ENCODE measurements at regions not wholly inside any gene's neighbourhood (a gene's known extent, or its start where the extent isn't known, plus 50 kb on each side); places are given as distances from the start of the nearest gene placed in this dataset.

DNA sequence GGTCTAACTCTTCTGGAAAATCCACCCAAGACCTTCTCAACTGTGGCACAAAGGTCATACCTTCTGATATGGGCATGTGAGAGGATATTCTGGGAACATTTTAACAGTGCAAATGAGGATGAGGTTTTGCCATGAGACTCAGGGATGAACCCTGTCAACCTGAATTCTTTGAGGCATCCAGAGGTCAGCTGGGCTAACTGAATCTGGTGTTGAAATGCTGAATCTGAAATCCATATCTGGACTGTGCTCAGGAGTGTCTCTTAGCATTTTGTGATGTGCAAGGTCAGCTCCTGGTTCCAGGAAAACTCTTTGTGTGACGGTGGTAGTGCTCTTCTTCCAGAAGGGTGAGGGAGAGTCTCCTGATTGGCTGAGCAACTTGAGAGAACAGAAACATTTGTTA, 276.0 kb upstream of the SALL1 start:
- no peak overlapping the region for H3K4me3 ChIP-seq (ENCODE audit: low read length in 2 of 2)
- H3K9me3 Mint-ChIP-seq, result peaks cover 1 to 30% (median 12%) of the 10 kb centered on the region in 8 donors
- ChIA-PET CTCF (ENCODE audit: partially characterized antibody) (no interaction called here), POLR2A (ENCODE audit: partially characterized antibody) (no interaction called here)
- no peaks in the 10 kb centered on the region for H3K36me3 ChIP-seq (ENCODE audit: insufficient read depth, low read length)
- no peak overlapping the region for H3K27ac Mint-ChIP-seq
- H3K27me3 ChIP-seq (ENCODE audit: insufficient read depth, low read length), result no peaks in the 10 kb centered on the region
- no peak overlapping the region for H3K27ac ChIP-seq (ENCODE audit: low read depth, low read length)
- H3K9me3 ChIP-seq (ENCODE audit: control insufficient read depth in 1 of 2, low read length in 2 of 2), result no peaks in the 10 kb centered on the region
- intact Hi-C loops (cut with micrococcal nuclease), result no loop called here
- no peak for DNase-seq
- H3K4me1 Mint-ChIP-seq, result no peaks in the 10 kb centered on the region
- H3K4me3 Mint-ChIP-seq, result no peak overlapping the region
- no peaks in the 10 kb centered on the region for H3K27me3 Mint-ChIP-seq
- no peaks in the 10 kb centered on the region for H3K36me3 Mint-ChIP-seq
- no peaks in the 10 kb centered on the region for H3K4me1 ChIP-seq (ENCODE audit: insufficient read depth, low read length)

DNA sequence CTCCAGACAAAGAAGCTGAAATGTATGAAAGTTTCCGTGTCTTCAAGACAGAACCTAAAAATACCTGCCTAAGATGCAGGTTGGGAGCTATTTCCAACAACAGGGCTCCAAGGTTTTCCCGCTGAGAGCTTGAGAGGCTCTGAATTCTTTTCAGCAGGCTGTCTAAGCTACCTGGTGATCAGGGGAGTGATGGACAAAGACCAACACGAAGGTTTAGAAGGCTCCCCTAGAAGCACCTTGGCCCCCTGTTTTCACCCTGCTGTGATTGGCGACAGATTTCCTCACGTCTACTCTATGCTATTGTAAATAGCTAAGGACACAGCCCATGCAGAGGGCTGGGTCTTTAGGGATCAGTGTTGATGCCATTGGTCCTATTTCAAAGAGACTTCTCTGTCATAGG, 275.2 kb upstream of the SALL1 start:
- Mint-ChIP-seq H3K27me3 (no peaks in the 10 kb centered on the region), H3K4me1 (no peaks in the 10 kb centered on the region), H3K9me3 (peaks cover 1 to 24% (median 10%) of the 10 kb centered on the region in 8 donors), H3K36me3 (no peaks in the 10 kb centered on the region), H3K4me3 (no peak overlapping the region), H3K27ac (no peak overlapping the region)
- H3K27me3 ChIP-seq (ENCODE audit: insufficient read depth, low read length), result no peaks in the 10 kb centered on the region
- POLR2A ChIA-PET (ENCODE audit: partially characterized antibody), result no interaction called here
- no peak overlapping the region for H3K4me3 ChIP-seq (ENCODE audit: low read length in 2 of 2)
- intact Hi-C loops (cut with micrococcal nuclease), result no loop called here
- no peak for DNase-seq
- CTCF ChIA-PET (ENCODE audit: partially characterized antibody), result no interaction called here
- H3K4me1 ChIP-seq (ENCODE audit: insufficient read depth, low read length), result no peaks in the 10 kb centered on the region
- H3K9me3 ChIP-seq (ENCODE audit: control insufficient read depth in 1 of 2, low read length in 2 of 2), result no peaks in the 10 kb centered on the region
- no peaks in the 10 kb centered on the region for H3K36me3 ChIP-seq (ENCODE audit: insufficient read depth, low read length)
- H3K27ac ChIP-seq (ENCODE audit: low read depth, low read length), result no peak overlapping the region

DNA sequence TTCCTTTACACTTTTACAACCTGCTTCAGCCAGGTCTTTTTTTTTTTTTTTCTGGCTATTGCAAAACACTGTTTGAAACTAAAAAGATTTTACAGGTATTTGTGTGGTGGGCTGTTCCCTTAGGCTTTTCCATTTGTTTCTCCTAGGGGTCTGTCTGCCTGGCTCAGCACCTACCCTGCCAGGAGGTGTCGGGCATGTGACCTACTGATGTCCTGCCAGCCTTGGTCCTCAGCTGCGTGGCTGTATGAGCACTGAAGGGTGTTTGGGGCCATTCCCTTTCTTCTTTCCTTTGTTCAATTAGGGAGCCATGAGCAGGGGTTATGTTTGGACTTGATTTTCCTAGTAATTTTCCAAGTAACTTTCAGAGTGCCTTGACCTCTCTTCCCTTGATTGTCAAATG, 269.2 kb upstream of the SALL1 start:
- H3K9me3 Mint-ChIP-seq, result peaks cover 0 to 14% (median 4%) of the 10 kb centered on the region in 8 donors
- no peaks in the 10 kb centered on the region for H3K36me3 Mint-ChIP-seq
- no peaks in the 10 kb centered on the region for H3K36me3 ChIP-seq (ENCODE audit: insufficient read depth, low read length)
- no peaks in the 10 kb centered on the region for H3K4me1 Mint-ChIP-seq
- POLR2A ChIA-PET (ENCODE audit: partially characterized antibody), result no interaction called here
- no peak for DNase-seq
- H3K9me3 ChIP-seq (ENCODE audit: control insufficient read depth in 1 of 2, low read length in 2 of 2), result no peaks in the 10 kb centered on the region
- CTCF ChIA-PET (ENCODE audit: partially characterized antibody), result no interaction called here
- no peak overlapping the region for H3K27ac Mint-ChIP-seq
- no peaks in the 10 kb centered on the region for H3K27me3 ChIP-seq (ENCODE audit: insufficient read depth, low read length)
- no peaks in the 10 kb centered on the region for H3K4me1 ChIP-seq (ENCODE audit: insufficient read depth, low read length)
- no peak overlapping the region for H3K4me3 ChIP-seq (ENCODE audit: low read length in 2 of 2)
- H3K27ac ChIP-seq (ENCODE audit: low read depth, low read length), result no peak overlapping the region
- H3K4me3 Mint-ChIP-seq, result no peak overlapping the region
- intact Hi-C loops (cut with micrococcal nuclease), result no loop called here
- no peaks in the 10 kb centered on the region for H3K27me3 Mint-ChIP-seq

DNA sequence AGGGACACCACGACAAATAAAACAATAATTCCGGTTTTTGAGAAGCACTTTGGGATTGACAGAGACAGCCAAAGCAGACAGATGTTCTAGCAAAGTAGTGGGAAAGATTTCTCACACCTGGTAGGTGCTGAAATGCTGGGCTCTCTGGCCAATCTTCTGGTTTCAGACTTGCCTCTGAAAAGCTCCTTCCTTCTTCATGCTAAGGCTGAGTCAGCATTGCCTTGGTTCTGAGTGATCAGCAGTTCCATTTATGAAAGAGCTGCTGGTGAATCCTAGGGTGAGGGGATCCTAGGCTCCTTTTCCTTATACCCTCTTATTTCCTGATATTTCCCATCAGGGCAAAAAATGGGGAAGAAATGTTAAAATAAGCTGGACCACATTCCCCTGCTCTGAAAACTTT, 268.7 kb upstream of the SALL1 start:
- Histone ChIP-seq H3K4me1 (ENCODE audit: insufficient read depth, low read length) (no peaks in the 10 kb centered on the region), H3K9me3 (ENCODE audit: control insufficient read depth in 1 of 2, low read length in 2 of 2) (peaks cover 0 to under 1% of the 10 kb centered on the region in 2 donors), H3K27ac (ENCODE audit: low read depth, low read length) (no peak overlapping the region), H3K36me3 (ENCODE audit: insufficient read depth, low read length) (no peaks in the 10 kb centered on the region), H3K27me3 (ENCODE audit: insufficient read depth, low read length) (no peaks in the 10 kb centered on the region), H3K4me3 (ENCODE audit: low read length in 2 of 2) (no peak overlapping the region)
- Mint-ChIP-seq H3K36me3 (no peaks in the 10 kb centered on the region), H3K27me3 (no peaks in the 10 kb centered on the region), H3K4me3 (no peak overlapping the region), H3K4me1 (no peaks in the 10 kb centered on the region), H3K9me3 (peaks cover 0 to 12% (median 4%) of the 10 kb centered on the region in 8 donors), H3K27ac (no peak overlapping the region)
- intact Hi-C loops (cut with micrococcal nuclease), result no loop called here
- no peak for DNase-seq
- CTCF ChIA-PET (ENCODE audit: partially characterized antibody), result no interaction called here
- POLR2A ChIA-PET (ENCODE audit: partially characterized antibody), result no interaction called here

DNA sequence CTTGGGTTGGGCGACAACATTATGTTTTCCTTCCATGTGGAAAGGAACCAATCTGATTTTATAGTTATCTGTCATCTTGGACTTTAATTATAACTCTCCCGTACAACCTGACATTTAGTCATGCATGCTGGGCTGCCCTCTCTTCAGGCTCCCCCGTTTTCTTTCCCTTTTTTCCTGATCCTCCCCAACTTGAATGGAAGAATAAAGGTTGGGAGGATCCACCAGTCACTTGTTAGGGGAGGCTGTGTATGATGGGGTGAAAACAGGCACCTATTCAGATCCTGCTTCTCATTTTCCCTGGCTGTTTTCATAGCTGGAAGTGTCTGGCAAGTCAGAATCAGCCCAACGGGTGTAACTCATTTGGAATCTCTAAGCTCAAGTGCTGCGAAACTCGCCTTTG, 267.2 kb upstream of the SALL1 start:
- peaks cover 0 to 12% (median 6%) of the 10 kb centered on the region in 8 donors for H3K9me3 Mint-ChIP-seq
- intact Hi-C loops (cut with micrococcal nuclease), result no loop called here
- Histone ChIP-seq H3K9me3 (ENCODE audit: control insufficient read depth in 1 of 2, low read length in 2 of 2) (peaks cover 0 to 3% of the 10 kb centered on the region in 2 donors), H3K36me3 (ENCODE audit: insufficient read depth, low read length) (no peaks in the 10 kb centered on the region), H3K27me3 (ENCODE audit: insufficient read depth, low read length) (no peaks in the 10 kb centered on the region), H3K4me1 (ENCODE audit: insufficient read depth, low read length) (no peaks in the 10 kb centered on the region), H3K4me3 (ENCODE audit: low read length in 2 of 2) (no peak overlapping the region), H3K27ac (ENCODE audit: low read depth, low read length) (no peak overlapping the region)
- no peaks in the 10 kb centered on the region for H3K4me1 Mint-ChIP-seq
- no peak overlapping the region for H3K27ac Mint-ChIP-seq
- CTCF ChIA-PET (ENCODE audit: partially characterized antibody), result no interaction called here
- no peaks in the 10 kb centered on the region for H3K27me3 Mint-ChIP-seq
- POLR2A ChIA-PET (ENCODE audit: partially characterized antibody), result no interaction called here
- no peak overlapping the region for H3K4me3 Mint-ChIP-seq
- no peaks in the 10 kb centered on the region for H3K36me3 Mint-ChIP-seq
- no peak for DNase-seq

DNA sequence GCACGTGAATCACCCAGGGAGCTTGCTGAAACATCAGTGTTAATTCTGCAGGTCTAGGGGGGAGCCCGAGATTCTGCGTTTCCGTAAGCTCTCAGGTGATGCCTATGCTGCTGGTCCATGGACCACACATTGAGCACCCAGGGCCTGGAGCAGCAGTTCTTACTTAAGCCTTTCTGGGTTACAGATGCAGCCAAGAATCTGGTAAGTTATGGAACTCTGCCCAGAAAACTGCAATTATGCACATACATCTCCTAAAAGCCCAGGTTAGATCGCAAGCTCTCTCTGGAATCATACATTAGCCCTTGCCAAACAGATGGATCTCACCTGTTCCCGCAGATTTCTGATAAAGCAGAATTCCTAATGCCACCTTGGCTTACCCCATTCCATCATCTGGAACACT, 265.9 kb upstream of the SALL1 start:
- Mint-ChIP-seq H3K4me1 (no peaks in the 10 kb centered on the region), H3K27ac (no peak overlapping the region), H3K9me3 (peaks cover 0 to 13% (median 5%) of the 10 kb centered on the region in 8 donors), H3K4me3 (no peak overlapping the region), H3K36me3 (no peaks in the 10 kb centered on the region), H3K27me3 (no peaks in the 10 kb centered on the region)
- ChIA-PET CTCF (ENCODE audit: partially characterized antibody) (no interaction called here), POLR2A (ENCODE audit: partially characterized antibody) (no interaction called here)
- no peak overlapping the region for H3K4me3 ChIP-seq (ENCODE audit: low read length in 2 of 2)
- DNase-seq, result no peak
- intact Hi-C loops (cut with micrococcal nuclease), result no loop called here
- peaks cover 0 to 3% of the 10 kb centered on the region in 2 donors for H3K9me3 ChIP-seq (ENCODE audit: control insufficient read depth in 1 of 2, low read length in 2 of 2)
- no peaks in the 10 kb centered on the region for H3K27me3 ChIP-seq (ENCODE audit: insufficient read depth, low read length)
- no peak overlapping the region for H3K27ac ChIP-seq (ENCODE audit: low read depth, low read length)
- H3K36me3 ChIP-seq (ENCODE audit: insufficient read depth, low read length), result no peaks in the 10 kb centered on the region
- H3K4me1 ChIP-seq (ENCODE audit: insufficient read depth, low read length), result no peaks in the 10 kb centered on the region

DNA sequence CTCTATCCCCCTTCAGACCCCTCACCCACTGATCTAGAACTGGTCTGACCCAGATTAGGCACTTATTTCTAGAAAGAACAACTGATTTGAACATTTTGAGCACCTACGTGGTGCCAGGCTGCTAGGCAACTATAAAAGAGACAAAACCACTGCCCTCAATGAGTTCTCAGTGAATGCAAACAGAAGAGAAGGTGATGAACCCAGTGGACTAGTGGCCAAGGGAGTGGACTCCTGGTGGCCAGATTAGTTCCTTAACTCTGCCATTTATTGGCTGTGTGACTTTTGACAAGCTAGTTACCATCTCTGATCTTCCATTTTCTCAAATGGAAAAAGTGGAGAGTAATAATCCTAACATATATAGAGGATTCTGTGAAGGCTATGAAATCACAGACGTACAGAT, 259.1 kb upstream of the SALL1 start:
- Histone ChIP-seq H3K36me3 (ENCODE audit: insufficient read depth, low read length) (no peaks in the 10 kb centered on the region), H3K4me3 (ENCODE audit: low read length in 2 of 2) (no peak overlapping the region), H3K9me3 (ENCODE audit: control insufficient read depth in 1 of 2, low read length in 2 of 2) (peaks cover 0 to 3% of the 10 kb centered on the region in 2 donors), H3K27ac (ENCODE audit: low read depth, low read length) (no peak overlapping the region), H3K27me3 (ENCODE audit: insufficient read depth, low read length) (no peaks in the 10 kb centered on the region), H3K4me1 (ENCODE audit: insufficient read depth, low read length) (no peaks in the 10 kb centered on the region)
- Mint-ChIP-seq H3K36me3 (no peaks in the 10 kb centered on the region), H3K4me3 (no peak overlapping the region), H3K27ac (no peak overlapping the region), H3K9me3 (peaks cover 0 to 18% (median 7%) of the 10 kb centered on the region in 8 donors), H3K27me3 (no peaks in the 10 kb centered on the region), H3K4me1 (no peaks in the 10 kb centered on the region)
- ChIA-PET POLR2A (ENCODE audit: partially characterized antibody) (no interaction called here), CTCF (ENCODE audit: partially characterized antibody) (no interaction called here)
- no peak for DNase-seq
- intact Hi-C loops (cut with micrococcal nuclease), result no loop called here

DNA sequence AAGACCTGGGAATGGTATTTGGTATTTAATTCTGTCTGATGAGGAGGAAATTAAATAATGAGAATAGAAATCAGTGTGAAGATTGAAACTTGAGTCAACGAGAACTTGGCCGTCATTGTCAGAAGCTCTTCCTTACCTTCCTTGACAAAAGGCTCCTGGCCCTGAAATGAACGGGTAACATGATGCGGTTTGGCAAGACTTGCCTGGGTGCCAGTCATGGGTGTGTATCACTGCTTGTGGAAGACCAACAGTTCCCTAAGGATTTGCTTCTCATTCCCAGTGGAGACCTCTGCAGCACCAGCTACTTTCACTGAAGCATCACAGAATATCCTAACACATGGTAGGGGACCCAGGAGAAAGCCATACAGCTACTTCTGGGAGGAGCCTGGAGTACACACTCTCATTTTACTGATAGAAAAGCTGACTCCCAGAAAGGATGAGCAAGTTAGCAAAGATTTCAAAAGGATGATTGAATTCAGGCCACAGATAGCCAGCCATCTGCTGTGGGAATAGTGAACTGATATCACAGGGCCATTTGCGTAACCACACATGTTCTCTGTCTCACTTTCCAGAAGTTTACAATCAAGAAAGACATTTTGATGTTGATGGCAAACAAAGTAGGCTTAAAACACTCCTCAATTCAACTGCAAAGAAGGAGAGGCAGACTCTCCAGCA, 258.1 kb upstream of the SALL1 start:
- Histone ChIP-seq H3K27ac (ENCODE audit: low read depth, low read length) (no peak overlapping the region), H3K27me3 (ENCODE audit: insufficient read depth, low read length) (no peaks in the 10 kb centered on the region), H3K4me3 (ENCODE audit: low read length in 2 of 2) (no peak overlapping the region), H3K9me3 (ENCODE audit: control insufficient read depth in 1 of 2, low read length in 2 of 2) (no peaks in the 10 kb centered on the region), H3K4me1 (ENCODE audit: insufficient read depth, low read length) (no peaks in the 10 kb centered on the region), H3K36me3 (ENCODE audit: insufficient read depth, low read length) (no peaks in the 10 kb centered on the region)
- Mint-ChIP-seq H3K27ac (no peak overlapping the region), H3K27me3 (no peaks in the 10 kb centered on the region), H3K4me3 (no peak overlapping the region), H3K9me3 (peaks cover 0 to 18% (median 5%) of the 10 kb centered on the region in 8 donors), H3K36me3 (no peaks in the 10 kb centered on the region), H3K4me1 (no peaks in the 10 kb centered on the region)
- POLR2A ChIA-PET (ENCODE audit: partially characterized antibody), result no interaction called here
- no peak for DNase-seq
- CTCF ChIA-PET (ENCODE audit: partially characterized antibody), result no interaction called here
- intact Hi-C loops (cut with micrococcal nuclease), result no loop called here

Data from CD4-positive, alpha-beta memory T cell (primary cell).